HG02588 (cell line): ENCODE measurements at regions not wholly inside any gene's neighbourhood (a gene's known extent, or its start where the extent isn't known, plus 50 kb on each side); places are given as distances from the start of the nearest gene placed in this dataset.
"Not testable (repeated sequence)": the region's sequence is repeated elsewhere in the genome, so short reads cannot be mapped to it uniquely, and the experiment has no call there.

ENCODE experiments used
- ATAC-seq: cut with Tn5 transposase; IDR thresholded peaks from one replicate; pipeline ENCODE4 v1.9.1; 2021; ENCODE audit warnings: mild to moderate bottlenecking, moderate library complexity; ENCODE audit not compliant: unreplicated experiment

DNA sequence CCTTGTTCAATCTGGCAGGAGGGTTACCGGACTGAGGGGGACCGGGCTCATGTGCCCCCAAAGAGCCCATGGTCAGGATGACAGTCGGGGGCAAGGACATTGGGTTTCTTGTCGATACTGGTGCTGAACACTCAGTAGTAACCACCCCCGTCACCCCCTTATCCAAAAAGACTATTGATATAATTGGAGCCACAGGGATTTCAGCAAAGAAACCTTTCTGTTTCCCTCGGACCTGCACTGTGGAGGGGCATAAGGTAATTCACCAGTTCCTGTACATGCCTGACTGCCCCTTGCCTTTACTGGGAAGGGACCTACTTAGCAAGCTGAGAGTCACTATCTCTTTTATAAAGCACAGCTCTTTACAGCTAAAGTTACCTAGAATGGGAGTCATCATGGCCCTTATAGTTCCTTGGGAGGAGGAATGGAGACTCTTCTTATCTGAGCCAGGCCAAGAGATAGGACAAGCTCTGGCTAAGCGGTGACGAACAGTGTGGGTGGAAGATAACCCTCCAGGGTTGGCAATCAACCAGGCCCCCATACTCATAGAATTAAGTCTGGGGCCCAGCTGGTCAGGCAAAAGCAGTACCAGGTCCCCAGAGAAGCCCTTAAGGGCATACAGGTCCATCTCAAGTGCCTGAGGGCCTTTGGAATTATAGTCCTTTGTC is 603.7 kb downstream of the UQCRFS1 start:
- no peak for ATAC-seq

DNA sequence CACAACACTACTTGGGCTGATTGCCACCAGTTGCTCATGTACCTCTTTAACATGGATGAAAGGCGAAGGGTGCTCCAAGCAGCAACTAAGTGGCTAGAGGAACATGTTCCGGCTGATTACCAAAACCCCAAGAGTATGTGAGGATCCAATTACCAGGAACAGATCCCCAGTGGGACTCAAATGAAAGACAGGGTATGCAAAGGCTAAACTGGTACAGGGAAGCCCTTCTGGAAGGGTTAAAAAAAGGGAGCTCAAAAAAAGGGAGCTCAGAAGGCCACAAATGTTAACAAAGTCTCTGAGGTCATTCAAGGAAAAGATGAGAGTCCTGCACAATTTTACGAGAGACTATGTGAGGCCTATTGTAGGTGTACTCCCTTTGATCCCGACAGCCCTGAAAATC is 604.7 kb downstream of the UQCRFS1 start:
- no peak for ATAC-seq

DNA sequence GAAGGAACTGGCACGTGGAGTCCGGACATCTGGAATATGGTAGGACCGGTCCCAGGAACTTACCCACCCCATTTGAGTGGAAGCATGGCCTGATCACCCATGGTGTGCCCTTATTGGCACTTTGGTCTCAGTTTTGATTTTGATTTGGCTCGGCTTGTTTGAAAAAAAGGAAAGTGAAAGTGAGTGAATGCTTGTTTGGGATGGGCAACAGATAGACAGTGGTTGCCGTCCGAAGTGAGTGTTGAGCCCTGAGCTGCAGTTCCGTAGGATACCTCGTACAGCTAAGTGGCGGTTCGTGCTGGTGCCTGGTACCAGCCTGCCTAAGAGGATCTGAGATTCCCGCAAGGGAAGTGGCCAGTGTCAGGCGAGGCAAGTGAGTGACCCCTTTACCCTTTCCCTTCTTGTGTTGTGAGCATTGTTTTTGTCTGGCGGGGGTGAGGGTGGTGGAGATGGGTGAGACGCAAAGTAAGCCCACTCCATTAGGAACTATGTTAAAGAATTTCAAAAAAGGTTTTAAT is 605.8 kb downstream of the UQCRFS1 start:
- ATAC-seq, result no peak

DNA sequence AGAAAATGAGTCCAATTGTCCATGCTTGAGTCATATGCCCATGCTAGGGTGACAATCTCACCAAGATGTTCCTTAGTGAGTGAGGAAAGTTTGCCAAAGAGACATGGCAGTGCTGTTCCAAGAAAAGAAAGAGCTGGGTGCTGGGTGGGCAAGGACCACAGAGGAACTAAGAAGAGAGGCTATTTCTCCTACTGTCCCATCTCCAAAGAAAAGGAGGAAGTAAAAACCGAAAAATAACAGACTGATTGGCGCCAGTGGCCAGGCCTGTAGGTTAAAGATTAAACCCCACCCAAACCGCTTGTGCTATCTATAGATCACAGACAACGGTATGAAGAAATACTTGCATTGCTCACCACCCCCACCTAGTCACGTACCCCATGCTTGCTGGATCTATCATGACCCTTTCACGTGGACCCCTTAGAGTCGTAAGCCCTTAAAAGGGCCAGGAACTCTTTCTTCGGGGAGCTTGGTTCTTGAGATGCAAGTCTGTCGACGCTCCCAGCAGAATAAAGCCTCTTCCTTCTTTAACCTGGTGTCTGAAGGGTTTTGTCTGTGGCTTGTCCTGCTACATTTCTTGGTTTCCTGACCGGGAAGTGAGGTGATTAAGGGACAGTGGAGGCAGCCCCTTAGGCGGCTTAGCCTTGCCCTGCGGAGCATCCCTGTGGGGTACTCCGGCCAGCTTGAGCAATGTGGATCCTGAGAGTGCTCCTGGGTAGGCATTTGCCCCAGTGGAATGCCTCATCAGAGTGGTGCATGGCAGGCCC is 606.5 kb downstream of the UQCRFS1 start:
- ATAC-seq, result no peak

DNA sequence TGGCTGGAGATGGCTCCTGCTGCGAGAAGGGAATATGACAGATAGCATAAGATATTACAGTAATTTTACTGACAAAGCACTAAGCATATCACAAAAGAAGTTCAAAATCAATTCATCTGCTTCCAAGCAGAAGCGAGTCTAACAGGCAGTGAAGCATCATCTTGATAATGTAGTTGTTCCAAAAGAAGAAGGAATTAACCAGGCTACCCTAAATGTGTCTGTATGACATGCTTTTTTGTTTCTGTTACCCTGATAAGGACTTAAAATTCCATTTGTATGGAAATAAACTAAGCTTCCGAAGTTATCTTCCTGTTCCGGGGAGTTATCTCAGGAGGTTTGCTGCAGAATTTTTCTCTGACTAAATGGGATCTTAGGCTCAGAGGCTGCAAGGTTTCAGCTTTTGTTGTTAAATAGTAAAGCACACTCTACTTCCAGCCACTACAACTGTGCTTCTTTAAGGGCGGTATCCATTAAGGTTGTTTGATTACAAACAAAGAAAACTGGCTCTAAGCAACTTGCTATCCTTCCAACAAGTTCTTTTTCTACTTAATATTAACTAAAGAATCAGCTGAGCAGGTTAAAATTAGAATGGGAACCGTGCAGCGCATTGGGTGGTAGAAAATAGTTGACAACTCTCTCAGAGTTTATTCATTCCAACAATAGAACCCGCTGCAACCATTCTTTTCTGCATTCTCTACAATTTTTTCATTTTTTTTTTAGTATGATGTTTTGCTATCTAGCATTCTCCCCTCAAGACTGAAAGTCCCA is 607.3 kb downstream of the UQCRFS1 start:
- no peak for ATAC-seq

DNA sequence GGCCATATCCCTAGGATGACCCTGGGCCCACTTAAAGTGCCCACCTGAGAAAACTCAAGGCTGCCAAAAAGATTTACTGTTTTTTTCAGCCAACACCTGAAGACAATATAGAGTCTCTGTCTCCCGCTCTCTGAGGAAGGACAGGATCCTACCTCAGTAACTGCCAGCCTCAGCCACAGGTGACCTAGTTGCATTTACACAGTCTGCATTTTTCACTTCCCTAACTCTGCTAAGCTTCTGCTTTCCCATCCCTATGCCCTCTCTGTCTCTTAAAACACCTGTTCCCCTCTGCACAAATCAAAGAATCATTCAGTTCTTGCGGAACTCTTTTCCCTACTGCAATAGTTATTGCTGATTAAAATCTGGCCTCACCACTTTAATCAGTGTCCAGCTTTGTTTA is 609.5 kb downstream of the UQCRFS1 start:
- ATAC-seq, result no peak

DNA sequence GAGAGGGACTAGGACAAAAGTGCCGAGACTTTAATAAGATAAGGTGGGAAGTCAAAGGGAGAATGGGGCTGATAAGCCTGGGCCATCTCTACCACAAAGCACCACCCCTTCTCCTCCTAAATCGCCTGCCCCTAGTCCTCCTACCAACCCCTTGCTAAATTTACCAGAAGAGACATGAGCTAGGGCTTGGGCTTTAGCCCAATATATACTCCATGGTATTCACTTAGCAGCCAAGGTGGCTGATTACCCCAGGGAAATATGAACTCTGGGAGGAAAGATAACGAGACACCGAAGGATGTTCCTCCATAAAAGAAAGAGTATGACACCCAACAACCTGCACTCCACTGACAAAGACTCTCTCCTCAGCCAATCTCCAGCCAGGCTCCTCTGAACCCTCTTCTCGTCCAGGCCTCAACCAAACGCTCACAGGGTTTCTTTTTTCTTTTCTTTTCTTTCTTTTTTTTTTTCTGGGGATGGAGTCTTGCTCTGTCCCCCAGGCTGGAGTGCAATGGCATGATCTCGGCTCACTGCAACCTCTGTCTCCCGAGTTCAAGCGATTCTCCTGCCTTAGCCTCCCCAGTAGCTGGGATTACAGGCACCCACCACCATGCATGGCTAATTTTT is 610.2 kb downstream of the UQCRFS1 start:
- ATAC-seq, result no peak

DNA sequence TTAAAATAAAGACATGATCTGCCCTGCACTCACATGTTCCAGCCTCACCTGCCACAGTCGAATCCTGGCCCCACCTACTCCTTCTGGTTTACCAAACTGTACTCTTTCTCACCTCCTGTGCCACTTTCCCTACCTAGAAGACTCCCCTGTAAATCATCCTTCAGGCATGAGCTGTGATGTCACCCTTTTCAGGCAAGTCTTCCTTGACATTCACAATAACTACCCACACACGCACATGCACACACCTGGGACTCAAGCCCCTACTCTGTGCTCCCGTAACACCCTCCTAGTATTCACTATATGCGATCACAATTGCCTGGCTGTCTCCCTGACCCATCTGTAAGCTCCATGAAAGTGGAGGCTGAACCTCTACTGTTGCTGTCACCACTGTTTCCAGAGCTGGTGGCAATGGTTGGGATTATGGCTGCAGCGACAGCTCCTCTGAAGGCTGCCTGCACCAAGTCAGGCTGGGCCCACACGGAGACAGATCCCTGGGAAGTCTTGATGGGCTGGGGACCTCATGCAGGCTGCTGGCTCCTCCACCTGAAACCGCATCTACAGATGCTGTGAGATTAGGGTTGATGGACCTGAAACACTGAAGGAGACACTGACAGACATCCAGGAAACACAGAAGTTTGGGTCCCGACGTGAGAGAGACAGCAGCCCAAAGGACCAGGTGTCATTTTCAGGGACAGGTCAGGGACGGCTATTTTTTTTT is 611.1 kb downstream of the UQCRFS1 start:
- no peak for ATAC-seq

DNA sequence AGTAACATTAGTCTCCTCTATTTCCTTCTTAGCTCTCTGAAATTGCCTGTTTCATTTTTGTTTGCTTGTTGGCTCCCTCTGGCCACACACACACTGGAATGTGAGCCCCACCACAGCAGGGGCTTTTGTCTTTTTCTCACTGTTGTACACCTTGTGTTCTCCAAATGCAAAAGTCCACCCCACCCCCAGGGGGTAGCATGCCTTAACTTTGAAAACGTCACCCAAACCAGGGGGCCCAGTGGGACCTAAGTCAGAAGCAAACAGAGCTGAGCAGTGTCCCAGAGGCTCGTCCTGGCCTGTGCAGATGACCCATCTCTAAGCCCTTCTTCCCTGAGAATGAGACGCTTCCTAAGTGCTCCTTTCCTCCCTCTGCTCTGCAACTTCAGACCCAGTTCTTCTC is 614.1 kb downstream of the UQCRFS1 start:
- ATAC-seq, result no peak

DNA sequence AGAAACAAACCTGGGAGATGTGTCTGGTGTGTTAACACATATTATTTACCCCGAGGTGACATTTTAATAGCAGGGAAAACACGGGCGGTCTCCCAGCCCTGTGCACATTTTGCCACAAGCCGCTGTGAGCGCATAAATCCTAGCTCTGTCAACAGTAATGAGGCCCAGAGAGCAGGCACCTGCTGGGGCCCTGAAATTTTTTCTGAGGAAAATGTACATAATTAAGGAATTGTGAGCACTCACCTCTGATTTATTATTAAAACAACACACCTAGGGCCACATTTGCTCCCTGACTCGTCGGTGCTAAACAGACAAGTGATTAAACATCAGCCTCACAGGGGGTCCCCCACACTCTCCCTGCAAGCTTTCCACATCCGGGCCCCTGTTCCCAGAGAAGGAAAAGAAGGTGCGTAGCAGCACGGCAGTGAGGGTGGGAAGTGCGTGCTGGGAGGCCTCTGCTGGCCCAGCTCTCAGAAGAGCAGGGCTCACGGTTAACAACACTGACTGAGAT is 616.3 kb downstream of the UQCRFS1 start:
- ATAC-seq, result no peak

DNA sequence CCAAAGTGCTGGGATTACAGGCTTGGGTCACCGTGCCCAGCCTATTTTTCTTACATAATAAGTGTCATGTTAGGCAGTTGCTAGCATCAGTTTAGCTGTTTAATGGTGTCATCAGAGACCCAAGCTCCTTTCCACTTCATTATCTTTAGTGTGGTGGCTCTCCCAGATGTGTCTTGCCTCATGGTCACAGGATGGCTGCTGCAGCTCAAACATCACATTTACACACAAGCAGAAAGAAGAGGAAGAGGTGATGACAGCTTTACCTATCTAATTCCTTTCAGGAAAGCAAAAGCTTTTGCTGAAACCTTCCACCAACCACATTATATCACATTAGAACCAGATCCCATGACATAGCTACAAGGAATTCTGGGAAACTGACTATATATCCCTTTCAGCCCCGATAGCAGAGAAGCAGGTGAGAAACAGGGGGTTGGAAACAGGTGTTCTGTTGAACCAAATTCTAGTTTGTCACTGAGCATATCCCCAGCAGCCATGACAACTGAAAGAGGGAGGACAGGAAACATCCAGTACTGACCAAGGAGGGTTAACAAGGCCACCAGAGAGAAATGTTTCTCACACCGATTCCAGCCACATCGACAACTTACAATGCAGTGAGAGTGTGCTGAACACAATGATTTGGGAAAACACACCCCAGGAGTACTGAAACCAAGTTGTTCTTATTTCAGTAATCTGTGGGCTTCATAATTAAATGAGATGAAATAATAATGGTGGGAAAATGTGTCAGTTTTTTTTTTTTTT is 617.0 kb downstream of the UQCRFS1 start:
- ATAC-seq, result no peak

DNA sequence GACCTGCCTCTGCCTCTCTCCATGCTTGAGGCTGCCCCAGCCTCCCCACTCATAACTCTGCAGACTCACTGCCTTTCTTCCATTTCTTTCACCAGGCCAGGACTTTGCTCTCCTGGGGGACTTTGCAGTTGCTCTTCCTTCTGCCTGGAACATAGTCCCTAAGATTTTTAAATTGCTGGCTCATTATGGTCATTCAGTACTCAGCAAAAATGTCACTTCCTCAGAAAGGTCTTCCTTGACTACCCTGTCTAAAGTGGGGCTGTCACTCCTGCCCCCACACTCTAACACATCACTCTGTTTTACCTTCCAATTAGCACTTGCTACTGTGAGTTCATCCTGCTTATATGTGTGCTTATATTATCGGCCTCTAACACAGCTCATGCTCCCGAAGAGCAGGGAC is 618.2 kb downstream of the UQCRFS1 start:
- ATAC-seq, result no peak

DNA sequence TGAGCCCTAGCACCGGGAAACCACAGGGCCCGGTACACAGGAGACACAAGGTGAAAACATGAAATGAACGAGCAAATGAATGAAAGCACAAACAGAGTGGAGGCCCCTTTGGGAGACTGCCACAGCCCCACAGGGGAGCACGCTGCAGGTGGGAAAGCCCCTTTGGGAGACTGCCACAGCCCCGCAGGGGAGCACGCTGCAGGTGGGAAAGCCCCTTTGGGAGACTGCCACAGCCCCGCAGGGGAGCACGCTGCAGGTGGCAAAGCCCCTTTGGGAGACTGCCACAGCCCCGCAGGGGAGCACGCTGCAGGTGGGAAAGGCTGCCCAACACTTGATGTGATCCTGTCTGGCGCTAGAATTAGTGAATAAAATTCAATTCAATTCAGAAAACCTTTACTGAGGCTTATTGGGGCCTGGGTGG is 623.0 kb downstream of the UQCRFS1 start:
- not testable (repeated sequence) for ATAC-seq

DNA sequence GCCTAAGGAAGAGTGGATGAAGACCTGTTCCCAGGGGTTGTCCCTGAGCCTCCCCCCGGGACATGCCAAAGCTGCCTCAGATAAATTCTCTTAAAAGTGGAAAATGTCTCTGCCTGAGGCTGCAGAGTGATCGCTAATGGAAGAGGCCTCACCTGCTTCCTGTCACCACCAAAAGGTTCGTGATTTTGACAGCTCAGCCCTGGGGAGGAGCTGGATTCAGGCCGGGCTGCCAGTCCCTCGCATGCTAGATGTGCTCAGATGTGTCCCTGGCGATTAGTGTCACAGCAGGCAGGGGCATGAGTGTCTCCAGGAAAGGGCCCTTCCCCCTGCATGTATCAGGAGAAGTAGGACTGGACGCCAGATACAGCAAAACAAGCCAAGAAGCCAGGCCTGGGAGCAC is 626.5 kb downstream of the UQCRFS1 start:
- no peak for ATAC-seq

DNA sequence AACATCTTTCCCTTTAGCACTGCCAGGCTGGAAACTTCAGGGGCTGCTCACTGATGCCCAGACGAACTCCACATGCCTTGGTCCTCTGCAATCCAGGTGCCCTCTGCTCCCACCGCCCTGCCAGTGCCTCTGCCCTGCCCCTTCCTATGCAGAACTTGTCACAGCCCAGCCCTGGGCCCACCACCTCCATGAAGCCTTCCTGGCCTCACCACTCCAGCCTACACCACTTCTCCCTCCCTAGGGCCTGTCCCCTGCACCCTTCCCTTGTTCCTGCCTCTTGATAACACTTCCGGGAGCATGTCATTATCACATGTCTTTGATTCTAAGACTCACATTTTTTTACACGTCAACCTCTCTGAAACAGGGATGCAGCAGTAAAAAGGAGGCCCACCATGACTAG is 627.2 kb downstream of the UQCRFS1 start:
- no peak for ATAC-seq

DNA sequence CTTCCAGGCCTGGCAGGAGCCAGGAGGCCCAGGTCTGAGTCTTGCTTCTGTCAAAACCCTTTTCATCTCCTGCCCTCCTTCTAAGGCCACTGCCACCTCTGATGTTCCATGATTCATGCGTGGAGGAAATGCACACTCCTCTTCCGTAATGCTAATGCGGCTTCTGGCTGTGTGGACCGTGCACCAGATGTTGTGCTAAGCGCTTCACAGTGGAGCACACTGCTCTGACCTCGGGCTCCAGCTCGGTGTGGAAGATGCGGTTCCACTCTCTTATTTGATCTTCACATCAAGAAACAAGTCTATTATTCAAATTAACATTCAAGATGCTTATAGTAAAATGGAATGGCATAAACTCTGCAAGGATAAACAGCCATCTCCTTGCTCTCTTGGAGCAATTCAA is 629.2 kb downstream of the UQCRFS1 start:
- ATAC-seq, result no peak

DNA sequence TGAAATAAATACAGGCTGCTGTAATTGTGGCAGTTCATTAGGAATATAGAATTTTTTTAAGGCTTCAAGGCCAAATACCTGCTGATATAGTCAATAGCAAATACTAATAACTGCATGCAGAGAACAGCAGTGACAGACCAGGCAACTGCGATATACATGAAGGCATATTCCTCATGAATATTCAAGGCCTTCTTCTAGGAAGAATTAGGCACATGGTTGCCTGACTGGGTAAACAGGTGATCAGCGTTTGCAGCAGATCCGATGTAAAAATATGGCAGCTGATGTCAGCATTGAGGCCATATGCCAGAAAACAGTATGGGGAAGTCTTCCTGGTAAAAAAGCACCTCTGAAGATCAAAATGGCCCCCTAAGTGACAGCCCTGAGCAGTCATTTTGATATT is 629.7 kb downstream of the UQCRFS1 start:
- ATAC-seq, result no peak

DNA sequence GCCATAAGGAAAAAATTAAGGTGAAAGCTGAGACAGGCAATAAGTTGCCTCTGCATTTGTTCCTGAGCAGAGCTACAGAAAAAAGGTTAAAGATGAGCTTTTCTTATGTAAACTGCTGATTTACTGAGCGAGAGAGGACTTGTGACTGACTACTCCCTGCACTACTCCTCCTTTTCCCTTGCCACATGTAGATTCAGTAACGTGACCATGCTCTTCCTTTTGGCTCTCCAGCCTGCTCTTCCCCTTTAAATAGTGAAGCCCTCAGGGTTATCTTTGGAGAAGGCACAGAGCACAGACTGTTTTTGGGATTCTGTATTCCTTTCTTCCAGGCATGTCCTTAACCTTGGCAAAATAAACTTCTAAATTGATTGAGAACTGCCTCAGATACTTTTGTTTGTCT is 630.2 kb downstream of the UQCRFS1 start:
- no peak for ATAC-seq

DNA sequence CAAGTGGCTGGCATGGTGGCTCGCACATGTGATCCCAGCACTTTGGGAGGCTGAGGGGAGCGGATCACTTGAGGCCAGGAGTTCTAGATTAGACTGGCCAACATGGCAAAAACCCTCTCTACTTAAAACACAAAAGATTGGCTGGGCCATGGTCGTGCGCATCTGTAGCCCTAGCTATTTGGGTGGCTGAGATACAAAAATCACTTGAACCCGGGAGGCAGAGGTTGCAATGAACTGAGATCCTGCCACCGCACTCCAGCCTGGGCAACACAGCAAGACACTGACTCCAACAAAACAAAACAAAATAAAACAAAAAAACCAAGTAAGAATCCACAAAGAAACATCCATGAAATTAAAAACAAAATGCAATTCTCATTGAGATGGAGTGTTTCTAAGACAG is 630.6 kb downstream of the UQCRFS1 start:
- ATAC-seq, result no peak

DNA sequence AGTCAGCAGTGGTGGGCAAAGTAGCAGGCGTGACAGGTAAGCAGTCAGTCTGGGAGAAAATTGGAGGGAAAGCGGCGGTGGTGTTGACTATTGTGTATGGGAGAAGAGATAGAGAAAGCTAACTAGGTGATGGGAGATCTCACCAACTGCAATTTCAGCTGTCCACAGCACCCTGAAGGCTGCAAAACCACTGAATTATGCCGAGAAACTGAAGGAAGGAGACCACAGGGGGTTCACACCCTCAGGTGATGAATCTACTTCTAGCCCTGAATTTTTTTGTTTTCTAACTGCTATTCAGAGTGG is 631.5 kb downstream of the UQCRFS1 start:
- ATAC-seq, result no peak
